Calu3 (cell line): ENCODE measurements at regions not wholly inside any gene's neighbourhood (a gene's known extent, or its start where the extent isn't known, plus 50 kb on each side); places are given as distances from the start of the nearest gene placed in this dataset.
"Not testable (repeated sequence)": the region's sequence is repeated elsewhere in the genome, so short reads cannot be mapped to it uniquely, and the experiment has no call there.

Experiments used
- BruUV-seq: library from RNA; stranded (reverse); fragments of 400-500 nt; replicated peaks from 2 replicates; lab custom pipeline; 2021; lab: Mats Ljungman, UMichigan
- CTCF ChIA-PET: fragments of 300-600 bp; sonication (Branson Sonifier 250); formaldehyde crosslinking; loops from one replicate; lab custom pipeline; 2022; ENCODE audit warnings: antibody characterized with exemption; lab: Charles Lee
- DNase-seq: peaks from one replicate; pipeline ENCODE4 v3.0.0; 2022
- H3K27ac Mint-ChIP-seq: one replicate; pipeline ENCODE4 v1.8.0; 2022; ENCODE audit warnings: mixed read lengths; ENCODE audit not compliant: unreplicated experiment
- H3K27me3 Mint-ChIP-seq: one replicate; pipeline ENCODE4 v1.8.0; 2022; ENCODE audit warnings: mixed read lengths; ENCODE audit not compliant: unreplicated experiment
- H3K36me3 Mint-ChIP-seq: one replicate; pipeline ENCODE4 v1.8.0; 2022; ENCODE audit warnings: mild to moderate bottlenecking, moderate library complexity, mixed read lengths; ENCODE audit not compliant: insufficient read depth, unreplicated experiment
- H3K4me1 Mint-ChIP-seq: one replicate; pipeline ENCODE4 v1.8.0; 2022; ENCODE audit warnings: mild to moderate bottlenecking, low read depth, mixed read lengths; ENCODE audit not compliant: unreplicated experiment
- H3K4me3 Mint-ChIP-seq: one replicate; pipeline ENCODE4 v1.8.0; 2022; ENCODE audit warnings: mild to moderate bottlenecking, low read depth, moderate library complexity, mixed read lengths; ENCODE audit not compliant: unreplicated experiment
- H3K9me3 Mint-ChIP-seq: one replicate; pipeline ENCODE4 v1.8.0; 2022; ENCODE audit warnings: low read depth, mixed read lengths; ENCODE audit not compliant: unreplicated experiment
- CTCF ChIP-seq: fragments of 200-600 bp; IDR thresholded peaks from one replicate; pipeline ENCODE4 v1.8.0; 2022; ENCODE audit warnings: antibody characterized with exemption; ENCODE audit not compliant: unreplicated experiment
- intact Hi-C: fragments of 100-400 bp; cut with micrococcal nuclease; formaldehyde crosslinking; loops from one replicate; pipeline ENCODE4 v1.10.0; 2022; ENCODE audit not compliant: unreplicated experiment

GRCh38 chr15:85281293-85281882 lies 99.0 kb upstream of the AKAP13 start:
- no peaks in the 10 kb centered on the region for H3K36me3 Mint-ChIP-seq
- CTCF ChIA-PET, result no interaction called here
- no peaks in the 10 kb centered on the region for H3K4me1 Mint-ChIP-seq
- H3K4me3 Mint-ChIP-seq, result no peak overlapping the region
- no peak overlapping the region for H3K27ac Mint-ChIP-seq
- TF ChIP-seq CTCF, result no peak
- no peaks in the 10 kb centered on the region for H3K27me3 Mint-ChIP-seq
- intact Hi-C loops, result no loop called here
- BruUV-seq, result no TSS peak
- DNase-seq, result no peak
- no peaks in the 10 kb centered on the region for H3K9me3 Mint-ChIP-seq

GRCh38 chr15:85282504-85283115 lies 97.8 kb upstream of the AKAP13 start:
- Mint-ChIP-seq H3K4me3 (no peak overlapping the region), H3K27me3 (no peaks in the 10 kb centered on the region), H3K36me3 (no peaks in the 10 kb centered on the region), H3K27ac (no peak overlapping the region), H3K9me3 (no peaks in the 10 kb centered on the region), H3K4me1 (no peaks in the 10 kb centered on the region)
- DNase-seq, result no peak
- TF ChIP-seq CTCF, result no peak
- BruUV-seq, result no TSS peak
- intact Hi-C loops, result no loop called here
- CTCF ChIA-PET, result interaction anchor here (0.6 kb wide), 1 partner anchor 61 kb away, joined by 10 read pairs; no protein-coding TSS in a partner anchor

- H3K27me3 Mint-ChIP-seq, CTCF ChIA-PET, BruUV-seq, DNase-seq, H3K36me3 Mint-ChIP-seq, H3K9me3 Mint-ChIP-seq, H3K4me1 Mint-ChIP-seq, H3K27ac Mint-ChIP-seq, intact Hi-C loops, H3K4me3 Mint-ChIP-seq: not testable (repeated sequence)
Observed at GRCh38 chr15:85283815-85284214, 96.6 kb upstream of the AKAP13 start.

GRCh38 chr15:85284497-85284896 lies 95.9 kb upstream of the AKAP13 start:
- Mint-ChIP-seq H3K27me3 (no peaks in the 10 kb centered on the region), H3K9me3 (no peaks in the 10 kb centered on the region), H3K36me3 (no peaks in the 10 kb centered on the region), H3K27ac (no peak overlapping the region), H3K4me3 (no peak overlapping the region), H3K4me1 (no peaks in the 10 kb centered on the region)
- DNase-seq, result no peak
- intact Hi-C loops, result no loop called here
- BruUV-seq, result no TSS peak
- no peak for TF ChIP-seq CTCF
- CTCF ChIA-PET, result no interaction called here
